Lower leg skin (tissue), 4 donors: ENCODE measurements at regions not wholly inside any gene's neighbourhood (a gene's known extent, or its start where the extent isn't known, plus 50 kb on each side); places are given as distances from the start of the nearest gene placed in this dataset.

Source experiments
- DNase-seq, 2 donors: peaks; one replicate each; pipeline ENCODE4 v3.0.0-alpha.2; 2019; ENCODE audit warnings: low spot score in 2 of 2
- H3K4me3 ChIP-seq: fragments of 200-600 bp; sonication (generic); 2 replicates; pipeline ENCODE4 v1.5.1; 2017; ENCODE audit warnings: mild to moderate bottlenecking, low read depth; ENCODE audit not compliant: poor library complexity, severe bottlenecking
- CTCF ChIP-seq, 3 donors: fragments of 450-650 bp; IDR thresholded peaks; one replicate each; pipeline ENCODE4 v1.5.1; 2016; ENCODE audit warnings: antibody characterized with exemption in 3 of 3, mild to moderate bottlenecking in 3 of 3, moderate library complexity in 2 of 3
- POLR2A ChIP-seq, 2 donors: fragments of 450-650 bp; IDR thresholded peaks; one replicate each; pipeline ENCODE4 v1.6.1; 2016 to 2017; ENCODE audit warnings: antibody characterized with exemption in 2 of 2, mild to moderate bottlenecking in 1 of 2, moderate library complexity in 1 of 2
- WGBS, 2 donors: methylation state at CpG; one replicate each; pipeline ENCODE4 v1.1.5; 2018; 5-methylcytosine and 5-hydroxymethylcytosine counted together
- intact Hi-C: fragments of 100-400 bp; cut with DNase I; formaldehyde crosslinking; loops from one replicate; pipeline ENCODE4 v1.15.0; 2023; ENCODE audit warnings: low total_unique reads

GRCh38 chr2:23268467-23269263 is 116.3 kb upstream of the KLHL29 start:
- WGBS, 2 donors = 58 to 67% methylated on average over 3 of the region's 3 CpGs
- no peak for DNase-seq
- TF ChIP-seq CTCF (IDR thresholded peaks at IDR 0.05) (no peak), POLR2A (IDR thresholded peaks at IDR 0.05) (no peak)
- no peak overlapping the region for H3K4me3 ChIP-seq
- intact Hi-C loops = no loop called here

GRCh38 chr2:23269747-23270146 is 115.2 kb upstream of the KLHL29 start:
- TF ChIP-seq CTCF (IDR thresholded peaks at IDR 0.05) (no peak), POLR2A (IDR thresholded peaks at IDR 0.05) (no peak)
- WGBS, 2 donors = 56% methylated on average over 3 of the region's 3 CpGs
- no peak overlapping the region for H3K4me3 ChIP-seq
- no peak for DNase-seq
- intact Hi-C loops = no loop called here

- intact Hi-C loops = no loop called here
- 90 to 93% methylated on average over 1 of the region's 1 CpG for WGBS, 2 donors
- TF ChIP-seq CTCF (IDR thresholded peaks at IDR 0.05) = no peak
- TF ChIP-seq POLR2A (IDR thresholded peaks at IDR 0.05) = no peak
- DNase-seq = no peak
- H3K4me3 ChIP-seq = no peak overlapping the region
Measured at GRCh38 chr2:23270810-23271209, 114.2 kb upstream of the KLHL29 start.

GRCh38 chr2:23271230-23271629 is 113.7 kb upstream of the KLHL29 start:
- WGBS, 2 donors = 85 to 90% methylated on average over 4 of the region's 4 CpGs
- TF ChIP-seq CTCF (IDR thresholded peaks at IDR 0.05) (no peak), POLR2A (IDR thresholded peaks at IDR 0.05) (no peak)

GRCh38 chr2:23273786-23274185 is 111.2 kb upstream of the KLHL29 start:
- no peak for DNase-seq
- TF ChIP-seq CTCF (IDR thresholded peaks at IDR 0.05) (no peak), POLR2A (IDR thresholded peaks at IDR 0.05) (no peak)
- no peak overlapping the region for H3K4me3 ChIP-seq
- intact Hi-C loops = no loop called here
- 98 to 100% methylated on average over 3 of the region's 3 CpGs for WGBS, 2 donors

More at GRCh38 chr2:23271230-23271629, 113.7 kb upstream of the KLHL29 start:
- no peak overlapping the region for H3K4me3 ChIP-seq
- intact Hi-C loops = no loop called here
- no peak for DNase-seq

- no peak for TF ChIP-seq CTCF (IDR thresholded peaks at IDR 0.05)
- TF ChIP-seq POLR2A (IDR thresholded peaks at IDR 0.05) = no peak
- WGBS, 2 donors = 92 to 94% methylated on average over 2 of the region's 2 CpGs
- no peak for DNase-seq
- intact Hi-C loops = no loop called here
- no peak overlapping the region for H3K4me3 ChIP-seq
Measured at GRCh38 chr2:23280401-23280800, 104.6 kb upstream of the KLHL29 start.
